PC-3 (cell line): ENCODE measurements at regions not wholly inside any gene's neighbourhood (a gene's known extent, or its start where the extent isn't known, plus 50 kb on each side); places are given as distances from the start of the nearest gene placed in this dataset.

Experiments used
- EZH2 ChIP-seq: fragments of 300-600 bp; sonication (generic); IDR thresholded peaks from one replicate; pipeline ENCODE4 v1.6.1; 2017; ENCODE audit warnings: antibody characterized with exemption, mild to moderate bottlenecking, low read length; ENCODE audit not compliant: unreplicated experiment
- EZH2phosphoT487 ChIP-seq: fragments of 300-600 bp; sonication (generic); IDR thresholded peaks from 2 replicates; pipeline ENCODE4 v1.6.1; 2018; ENCODE audit warnings: mild to moderate bottlenecking, antibody characterized with exemption, low read length, borderline replicate concordance
- TF ChIP-seq, protein P1 (sequence below): fragments of 300-600 bp; sonication (generic); conservative IDR thresholded peaks from 2 replicates; pipeline ENCODE4 v1.5.1; 2017; ENCODE audit warnings: antibody characterized with exemption, low read depth, mild to moderate bottlenecking, low read length

DNA sequence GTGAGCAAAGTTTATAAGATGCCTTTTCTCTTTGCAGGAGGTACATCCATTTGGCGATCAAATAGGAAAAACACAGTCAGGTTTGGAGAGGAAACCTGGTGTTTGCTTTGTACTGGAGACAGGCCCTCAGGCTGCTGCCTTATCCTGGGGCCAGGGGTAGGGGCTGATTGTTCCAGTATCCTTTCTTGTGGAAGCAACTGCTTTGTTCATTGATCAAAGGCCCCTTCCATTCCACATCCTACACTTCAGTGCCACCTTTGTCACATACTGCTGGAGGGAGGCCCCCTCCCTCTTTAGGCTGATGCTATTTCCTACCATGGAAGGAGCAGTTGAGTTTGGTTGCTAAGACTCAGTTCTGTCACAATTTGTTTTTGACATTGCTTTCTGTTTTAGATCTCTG lies 778.1 kb downstream of the TLR4 start:
- TF ChIP-seq, protein P1, sequence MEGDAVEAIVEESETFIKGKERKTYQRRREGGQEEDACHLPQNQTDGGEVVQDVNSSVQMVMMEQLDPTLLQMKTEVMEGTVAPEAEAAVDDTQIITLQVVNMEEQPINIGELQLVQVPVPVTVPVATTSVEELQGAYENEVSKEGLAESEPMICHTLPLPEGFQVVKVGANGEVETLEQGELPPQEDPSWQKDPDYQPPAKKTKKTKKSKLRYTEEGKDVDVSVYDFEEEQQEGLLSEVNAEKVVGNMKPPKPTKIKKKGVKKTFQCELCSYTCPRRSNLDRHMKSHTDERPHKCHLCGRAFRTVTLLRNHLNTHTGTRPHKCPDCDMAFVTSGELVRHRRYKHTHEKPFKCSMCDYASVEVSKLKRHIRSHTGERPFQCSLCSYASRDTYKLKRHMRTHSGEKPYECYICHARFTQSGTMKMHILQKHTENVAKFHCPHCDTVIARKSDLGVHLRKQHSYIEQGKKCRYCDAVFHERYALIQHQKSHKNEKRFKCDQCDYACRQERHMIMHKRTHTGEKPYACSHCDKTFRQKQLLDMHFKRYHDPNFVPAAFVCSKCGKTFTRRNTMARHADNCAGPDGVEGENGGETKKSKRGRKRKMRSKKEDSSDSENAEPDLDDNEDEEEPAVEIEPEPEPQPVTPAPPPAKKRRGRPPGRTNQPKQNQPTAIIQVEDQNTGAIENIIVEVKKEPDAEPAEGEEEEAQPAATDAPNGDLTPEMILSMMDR, result no peak
- TF ChIP-seq EZH2 (no peak), EZH2phosphoT487 (no peak)
